Activated CD4-positive, alpha-beta T cell treated with anti-CD3 and anti-CD28 coated beads for 4 hours (primary cell): ENCODE measurements at regions not wholly inside any gene's neighbourhood (a gene's known extent, or its start where the extent isn't known, plus 50 kb on each side); places are given as distances from the start of the nearest gene placed in this dataset.

Experiments
- DNase-seq, 2 donors: peaks; one replicate each; pipeline ENCODE4 v3.0.0-alpha.2; 2020

- no peak for DNase-seq
Measured at GRCh38 chr3:187823746-187824145, 78.5 kb upstream of the BCL6 start.

GRCh38 chr3:187827723-187828122, 82.5 kb upstream of the BCL6 start:
- DNase-seq = no peak

- DNase-seq = no peak
Measured at GRCh38 chr3:187828579-187829452, 83.5 kb upstream of the BCL6 start.

- DNase-seq = no peak
Measured at GRCh38 chr3:187830181-187830580, 84.9 kb upstream of the BCL6 start.

GRCh38 chr3:187831125-187832051, 86.1 kb upstream of the BCL6 start:
- no peak for DNase-seq

- no peak for DNase-seq
Measured at GRCh38 chr3:187832202-187832601, 86.9 kb upstream of the BCL6 start.

- DNase-seq = no peak
Measured at GRCh38 chr3:187833375-187833774, 88.1 kb upstream of the BCL6 start.

GRCh38 chr3:187833799-187834578, 88.7 kb upstream of the BCL6 start:
- DNase-seq = no peak

- no peak for DNase-seq
Measured at GRCh38 chr3:187836823-187837770, 91.8 kb upstream of the BCL6 start.

- no peak for DNase-seq
Measured at GRCh38 chr3:187838016-187838540, 92.8 kb upstream of the BCL6 start.

GRCh38 chr3:187839422-187839821, 94.2 kb upstream of the BCL6 start:
- DNase-seq = no peak

- DNase-seq = no peak
Measured at GRCh38 chr3:187840856-187841255, 95.6 kb upstream of the BCL6 start.

GRCh38 chr3:187841560-187841959, 96.3 kb upstream of the BCL6 start:
- DNase-seq = no peak

GRCh38 chr3:187843654-187844053, 98.4 kb upstream of the BCL6 start:
- DNase-seq = no peak

GRCh38 chr3:187844708-187845107, 99.4 kb upstream of the BCL6 start:
- DNase-seq = no peak

- DNase-seq = no peak
Measured at GRCh38 chr3:187845826-187846225, 100.6 kb upstream of the BCL6 start.

GRCh38 chr3:187848401-187848800, 103.1 kb upstream of the BCL6 start:
- no peak for DNase-seq

- no peak for DNase-seq
Measured at GRCh38 chr3:187849016-187849654, 103.9 kb upstream of the BCL6 start.

GRCh38 chr3:187850258-187850921, 105.1 kb upstream of the BCL6 start:
- DNase-seq = no peak
